RWPE2 (cell line): ENCODE measurements at regions not wholly inside any gene's neighbourhood (a gene's known extent, or its start where the extent isn't known, plus 50 kb on each side); places are given as distances from the start of the nearest gene placed in this dataset.

Experiments
- ATAC-seq: fragments of 200-7000 bp; cut with Tn5 transposase; 3 replicates; pipeline ENCODE4 v1.9.1; 2021; ENCODE audit warnings: low read depth
- DNase-seq: peaks from one replicate; pipeline ENCODE4 v3.0.0-alpha.2; 2020; ENCODE audit warnings: low spot score
- H3K27ac ChIP-seq: fragments of 450-650 bp; 2 replicates; pipeline ENCODE4 v1.5.1; 2017; ENCODE audit warnings: mild to moderate bottlenecking; ENCODE audit not compliant: poor library complexity, severe bottlenecking
- H3K27me3 ChIP-seq: fragments of 250-450 bp; sonication (Bioruptor Pico); 2 replicates; pipeline ENCODE4 v1.5.1; 2021; ENCODE audit warnings: mild to moderate bottlenecking, moderate library complexity; ENCODE audit not compliant: insufficient read depth, poor library complexity, severe bottlenecking
- H3K36me3 ChIP-seq: fragments of 250-450 bp; sonication (Bioruptor Pico); 2 replicates; pipeline ENCODE4 v1.5.1; 2020; ENCODE audit warnings: low read depth, mild to moderate bottlenecking, moderate library complexity
- H3K4me1 ChIP-seq: fragments of 250-450 bp; sonication (Bioruptor Pico); 2 replicates; pipeline ENCODE4 v1.5.1; 2021; ENCODE audit warnings: mild to moderate bottlenecking, moderate library complexity; ENCODE audit not compliant: insufficient read depth, poor library complexity, severe bottlenecking
- H3K4me3 ChIP-seq: fragments of 250-450 bp; sonication (Bioruptor Pico); 2 replicates; pipeline ENCODE4 v1.5.1; 2021; ENCODE audit warnings: mild to moderate bottlenecking, moderate library complexity; ENCODE audit not compliant: severe bottlenecking
- H3K9me3 ChIP-seq: fragments of 250-450 bp; sonication (Bioruptor Pico); 2 replicates; pipeline ENCODE4 v1.5.1; 2021; ENCODE audit warnings: mild to moderate bottlenecking, moderate library complexity; ENCODE audit not compliant: severe bottlenecking
- TF ChIP-seq, protein P1 (sequence below): fragments of 450-650 bp; IDR thresholded peaks from one replicate; pipeline ENCODE4 v1.5.1; 2017; ENCODE audit warnings: mild to moderate bottlenecking, moderate library complexity; ENCODE audit not compliant: poor library complexity, severe bottlenecking

DNA sequence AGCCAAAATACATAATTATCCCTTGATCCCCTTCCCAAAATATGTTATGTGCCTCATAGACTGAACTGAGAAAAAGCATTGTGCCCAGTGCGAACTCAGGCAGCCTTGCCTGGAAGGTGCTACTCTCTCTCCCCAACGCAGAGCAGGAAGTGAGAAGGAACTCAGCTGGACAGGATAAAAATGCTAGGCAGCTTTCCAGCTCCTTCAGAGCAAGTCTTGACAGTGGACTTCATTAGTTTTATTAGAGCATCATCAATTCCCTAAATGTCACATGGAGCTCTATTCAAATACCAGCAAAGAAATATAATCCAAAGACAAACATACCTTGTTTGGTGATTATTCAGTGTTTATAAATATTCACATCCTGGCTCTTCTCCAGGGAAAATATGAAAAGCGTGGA, 202.4 kb downstream of the RFC3 start:
- Histone ChIP-seq H3K4me1 (peaks cover 6% of the 10 kb centered on the region), H3K27ac (no peak overlapping the region), H3K36me3 (no peaks in the 10 kb centered on the region), H3K4me3 (no peak overlapping the region), H3K27me3 (no peaks in the 10 kb centered on the region), H3K9me3 (no peaks in the 10 kb centered on the region)
- TF ChIP-seq, protein P1, sequence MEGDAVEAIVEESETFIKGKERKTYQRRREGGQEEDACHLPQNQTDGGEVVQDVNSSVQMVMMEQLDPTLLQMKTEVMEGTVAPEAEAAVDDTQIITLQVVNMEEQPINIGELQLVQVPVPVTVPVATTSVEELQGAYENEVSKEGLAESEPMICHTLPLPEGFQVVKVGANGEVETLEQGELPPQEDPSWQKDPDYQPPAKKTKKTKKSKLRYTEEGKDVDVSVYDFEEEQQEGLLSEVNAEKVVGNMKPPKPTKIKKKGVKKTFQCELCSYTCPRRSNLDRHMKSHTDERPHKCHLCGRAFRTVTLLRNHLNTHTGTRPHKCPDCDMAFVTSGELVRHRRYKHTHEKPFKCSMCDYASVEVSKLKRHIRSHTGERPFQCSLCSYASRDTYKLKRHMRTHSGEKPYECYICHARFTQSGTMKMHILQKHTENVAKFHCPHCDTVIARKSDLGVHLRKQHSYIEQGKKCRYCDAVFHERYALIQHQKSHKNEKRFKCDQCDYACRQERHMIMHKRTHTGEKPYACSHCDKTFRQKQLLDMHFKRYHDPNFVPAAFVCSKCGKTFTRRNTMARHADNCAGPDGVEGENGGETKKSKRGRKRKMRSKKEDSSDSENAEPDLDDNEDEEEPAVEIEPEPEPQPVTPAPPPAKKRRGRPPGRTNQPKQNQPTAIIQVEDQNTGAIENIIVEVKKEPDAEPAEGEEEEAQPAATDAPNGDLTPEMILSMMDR: no peak
- DNase-seq: no peak
- peak; percentile 61 for ATAC-seq

DNA sequence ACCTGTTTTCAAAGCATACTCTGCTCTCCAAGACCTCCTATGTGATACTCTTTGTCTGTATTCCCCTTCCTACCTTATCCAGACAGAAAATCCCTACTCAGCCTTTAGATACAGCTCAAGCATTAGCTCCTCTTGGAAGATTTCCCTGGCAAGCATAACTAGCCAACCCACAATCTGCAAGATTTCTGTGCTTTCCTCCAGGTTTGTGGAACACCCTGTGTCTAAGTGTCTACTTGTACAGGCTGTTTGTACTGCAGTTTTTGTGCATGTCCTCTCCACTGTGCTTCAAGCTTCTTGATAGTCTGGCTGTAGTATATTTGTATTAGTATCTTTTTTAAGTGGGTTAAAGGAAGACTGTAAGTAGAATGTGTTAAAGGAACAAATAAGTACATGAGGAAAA, 203.7 kb downstream of the RFC3 start:
- H3K36me3 ChIP-seq: no peaks in the 10 kb centered on the region
- no peak for DNase-seq
- TF ChIP-seq, protein P1: no peak

DNA sequence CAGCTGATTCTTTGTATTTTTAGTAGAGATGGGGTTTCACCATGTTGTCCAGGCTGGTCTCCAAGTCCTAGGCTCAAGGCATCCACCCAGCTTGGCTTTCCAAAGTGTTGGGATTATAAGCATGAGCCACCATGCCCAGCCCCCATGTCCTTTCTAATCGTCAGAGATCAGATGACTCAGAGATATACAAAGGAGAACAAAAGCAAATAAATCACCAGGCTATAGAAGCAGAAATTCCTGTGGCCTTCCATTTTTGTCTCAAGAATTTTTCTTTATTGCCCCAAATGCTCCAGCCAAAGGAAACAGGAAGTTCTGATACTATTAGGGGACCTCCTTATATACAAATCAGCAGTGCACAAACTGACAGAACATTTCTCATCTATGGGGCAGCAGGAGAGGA, 207.8 kb downstream of the RFC3 start:
- H3K36me3 ChIP-seq: no peaks in the 10 kb centered on the region
- TF ChIP-seq, protein P1: no peak
- peaks cover 7% of the 10 kb centered on the region for H3K4me1 ChIP-seq
- peak; percentile 50; the same call in 2 of the 3 replicates for ATAC-seq
- H3K9me3 ChIP-seq: no peaks in the 10 kb centered on the region
- peak overlapping the region; percentile 36 for H3K27ac ChIP-seq
- no peak overlapping the region for H3K4me3 ChIP-seq
- no peak for DNase-seq
- H3K27me3 ChIP-seq: no peaks in the 10 kb centered on the region

More for the DNA sequence above, 203.7 kb downstream of the RFC3 start:
- H3K4me3 ChIP-seq: no peak overlapping the region
- H3K27ac ChIP-seq: no peak overlapping the region
- peaks cover 13% of the 10 kb centered on the region for H3K4me1 ChIP-seq
- H3K9me3 ChIP-seq: no peaks in the 10 kb centered on the region
- ATAC-seq: no peak
- no peaks in the 10 kb centered on the region for H3K27me3 ChIP-seq

DNA sequence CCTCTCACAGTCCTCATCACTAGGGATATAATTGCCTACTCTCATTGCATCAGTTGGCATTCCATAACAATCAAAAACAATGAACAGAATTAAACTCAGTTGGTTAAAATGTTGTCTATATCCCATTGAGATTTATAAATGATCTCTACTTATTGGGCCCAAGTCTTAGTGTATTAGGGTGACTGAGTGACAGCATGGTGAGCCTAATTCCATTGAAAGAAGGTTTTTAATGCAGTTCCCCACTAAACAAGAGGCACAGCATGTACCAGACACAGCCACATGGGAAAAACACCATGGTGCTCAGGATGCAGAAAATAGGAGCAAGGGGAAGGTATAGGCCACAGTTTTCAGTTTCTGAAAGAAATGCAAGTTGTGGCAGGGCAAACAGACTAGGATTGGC, 208.4 kb downstream of the RFC3 start:
- H3K4me1 ChIP-seq: peaks cover 7% of the 10 kb centered on the region
- no peaks in the 10 kb centered on the region for H3K36me3 ChIP-seq
- no peak overlapping the region for H3K4me3 ChIP-seq
- TF ChIP-seq, protein P1: no peak
- DNase-seq (no peak), ATAC-seq (no peak)
- no peaks in the 10 kb centered on the region for H3K27me3 ChIP-seq
- H3K9me3 ChIP-seq: no peaks in the 10 kb centered on the region
- peak overlapping the region; percentile 36 for H3K27ac ChIP-seq

DNA sequence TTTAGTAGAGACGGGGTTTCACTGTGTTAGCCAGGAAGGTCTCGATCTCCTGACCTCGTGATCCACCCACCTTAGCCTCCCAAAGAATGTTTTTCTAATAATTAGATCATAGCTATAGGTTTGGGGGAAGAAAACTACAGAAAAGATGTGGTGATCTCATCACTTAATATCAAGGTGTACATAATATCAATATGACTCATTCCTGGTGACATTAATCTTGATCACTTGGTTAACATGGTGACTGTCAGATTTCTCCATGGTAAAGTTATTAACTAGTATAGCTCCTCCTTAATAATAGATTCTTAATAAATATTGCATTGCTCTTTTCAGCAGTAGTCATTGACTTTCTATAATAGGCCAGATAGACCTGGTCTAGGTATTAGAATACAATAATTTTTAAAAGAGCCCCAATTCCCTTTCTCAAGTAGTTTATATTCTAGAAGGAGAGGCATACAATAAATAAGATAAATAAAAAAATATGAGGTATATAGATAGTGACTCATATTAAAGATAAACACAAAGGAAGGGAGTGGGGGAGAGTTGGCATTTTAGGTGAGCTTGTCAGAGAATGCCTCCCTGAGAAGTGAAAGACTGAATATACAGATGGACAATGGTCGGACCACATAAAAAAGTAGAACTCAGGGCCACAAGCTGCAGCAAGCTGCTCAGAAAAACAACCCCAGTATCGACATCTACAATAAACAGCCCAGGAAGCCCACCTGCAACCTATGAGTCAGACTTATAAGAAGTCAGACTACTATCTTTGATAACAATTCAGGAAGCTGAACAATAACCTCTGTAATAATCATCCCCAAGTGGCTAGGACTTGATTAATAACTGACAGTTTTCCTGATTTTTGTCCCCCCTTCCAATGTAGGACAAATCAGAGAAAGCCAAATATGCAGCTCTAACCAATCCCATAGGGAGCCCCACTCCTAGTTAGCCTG, 210.8 kb downstream of the RFC3 start:
- TF ChIP-seq, protein P1: no peak
- H3K4me1 ChIP-seq: peaks cover 7% of the 10 kb centered on the region
- H3K9me3 ChIP-seq: no peaks in the 10 kb centered on the region
- DNase-seq: no peak
- no peak overlapping the region for H3K27ac ChIP-seq
- H3K36me3 ChIP-seq: no peaks in the 10 kb centered on the region
- no peaks in the 10 kb centered on the region for H3K27me3 ChIP-seq
- H3K4me3 ChIP-seq: no peak overlapping the region
- ATAC-seq: no peak
